ENCODE measurements at regions not wholly inside any gene's neighbourhood (a gene's known extent, or its start where the extent isn't known, plus 50 kb on each side); places are given as distances from the start of the nearest gene placed in this dataset.

DNA sequence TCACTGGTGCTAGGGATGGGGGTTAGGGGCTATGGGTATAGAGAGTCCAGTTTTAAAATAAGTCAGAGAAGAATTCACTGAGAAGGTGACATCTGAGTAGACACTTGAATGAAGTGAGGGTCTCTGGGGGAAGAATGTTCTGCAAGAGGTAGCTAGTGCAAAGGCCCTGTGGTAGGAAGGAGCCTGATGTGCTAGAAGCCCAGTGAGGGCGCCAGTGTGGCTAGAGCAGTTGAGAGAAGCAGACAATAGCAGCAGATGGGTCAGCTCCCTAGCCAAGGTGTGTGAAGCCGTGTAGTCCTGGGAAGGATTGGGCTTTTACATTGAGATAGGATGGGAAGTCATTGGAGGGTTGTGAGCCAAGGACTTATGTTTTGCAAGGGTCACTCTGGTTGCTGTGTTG is 105.8 kb upstream of the PELI1 start (continued):
- TF ChIP-seq SUZ12 (IDR thresholded peaks at IDR 0.05; ENCODE audit: low read length) = no peak
- TF ChIP-seq FOSL1 (IDR thresholded peaks at IDR 0.05; ENCODE audit: insufficient read depth, low read depth, low read length) = no peak

All from H1 (cell line).